ENCODE measurements at regions not wholly inside any gene's neighbourhood (a gene's known extent, or its start where the extent isn't known, plus 50 kb on each side); places are given as distances from the start of the nearest gene placed in this dataset.
"Not testable (repeated sequence)": the region's sequence is repeated elsewhere in the genome, so short reads cannot be mapped to it uniquely, and the experiment has no call there.

DNA sequence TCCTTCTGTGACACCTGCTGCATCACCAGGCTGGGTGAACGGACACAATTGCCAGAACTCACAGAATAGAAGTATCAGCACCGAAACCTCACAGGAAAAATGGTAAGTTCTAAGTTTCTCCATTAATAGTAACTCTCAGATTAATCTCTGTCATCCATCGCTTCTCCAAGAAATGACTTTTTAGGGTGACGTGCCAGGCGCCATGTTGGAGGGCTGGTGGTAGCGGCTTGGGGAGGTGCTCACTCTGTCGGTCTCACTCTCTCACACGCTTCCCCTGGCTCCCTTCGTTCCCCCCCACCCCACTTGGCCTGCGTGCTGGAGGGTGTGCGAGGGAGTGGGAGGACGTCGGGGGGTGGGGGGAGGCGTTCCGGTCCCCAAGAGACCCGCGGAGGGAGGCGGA is 85.6 kb downstream of the TFRC start:
- TF ChIP-seq, protein P1, sequence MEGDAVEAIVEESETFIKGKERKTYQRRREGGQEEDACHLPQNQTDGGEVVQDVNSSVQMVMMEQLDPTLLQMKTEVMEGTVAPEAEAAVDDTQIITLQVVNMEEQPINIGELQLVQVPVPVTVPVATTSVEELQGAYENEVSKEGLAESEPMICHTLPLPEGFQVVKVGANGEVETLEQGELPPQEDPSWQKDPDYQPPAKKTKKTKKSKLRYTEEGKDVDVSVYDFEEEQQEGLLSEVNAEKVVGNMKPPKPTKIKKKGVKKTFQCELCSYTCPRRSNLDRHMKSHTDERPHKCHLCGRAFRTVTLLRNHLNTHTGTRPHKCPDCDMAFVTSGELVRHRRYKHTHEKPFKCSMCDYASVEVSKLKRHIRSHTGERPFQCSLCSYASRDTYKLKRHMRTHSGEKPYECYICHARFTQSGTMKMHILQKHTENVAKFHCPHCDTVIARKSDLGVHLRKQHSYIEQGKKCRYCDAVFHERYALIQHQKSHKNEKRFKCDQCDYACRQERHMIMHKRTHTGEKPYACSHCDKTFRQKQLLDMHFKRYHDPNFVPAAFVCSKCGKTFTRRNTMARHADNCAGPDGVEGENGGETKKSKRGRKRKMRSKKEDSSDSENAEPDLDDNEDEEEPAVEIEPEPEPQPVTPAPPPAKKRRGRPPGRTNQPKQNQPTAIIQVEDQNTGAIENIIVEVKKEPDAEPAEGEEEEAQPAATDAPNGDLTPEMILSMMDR (IDR thresholded peaks at IDR 0.05; ENCODE audit: low read depth, low read length, missing input control), result not testable (repeated sequence)
- TF ChIP-seq, protein P2, sequence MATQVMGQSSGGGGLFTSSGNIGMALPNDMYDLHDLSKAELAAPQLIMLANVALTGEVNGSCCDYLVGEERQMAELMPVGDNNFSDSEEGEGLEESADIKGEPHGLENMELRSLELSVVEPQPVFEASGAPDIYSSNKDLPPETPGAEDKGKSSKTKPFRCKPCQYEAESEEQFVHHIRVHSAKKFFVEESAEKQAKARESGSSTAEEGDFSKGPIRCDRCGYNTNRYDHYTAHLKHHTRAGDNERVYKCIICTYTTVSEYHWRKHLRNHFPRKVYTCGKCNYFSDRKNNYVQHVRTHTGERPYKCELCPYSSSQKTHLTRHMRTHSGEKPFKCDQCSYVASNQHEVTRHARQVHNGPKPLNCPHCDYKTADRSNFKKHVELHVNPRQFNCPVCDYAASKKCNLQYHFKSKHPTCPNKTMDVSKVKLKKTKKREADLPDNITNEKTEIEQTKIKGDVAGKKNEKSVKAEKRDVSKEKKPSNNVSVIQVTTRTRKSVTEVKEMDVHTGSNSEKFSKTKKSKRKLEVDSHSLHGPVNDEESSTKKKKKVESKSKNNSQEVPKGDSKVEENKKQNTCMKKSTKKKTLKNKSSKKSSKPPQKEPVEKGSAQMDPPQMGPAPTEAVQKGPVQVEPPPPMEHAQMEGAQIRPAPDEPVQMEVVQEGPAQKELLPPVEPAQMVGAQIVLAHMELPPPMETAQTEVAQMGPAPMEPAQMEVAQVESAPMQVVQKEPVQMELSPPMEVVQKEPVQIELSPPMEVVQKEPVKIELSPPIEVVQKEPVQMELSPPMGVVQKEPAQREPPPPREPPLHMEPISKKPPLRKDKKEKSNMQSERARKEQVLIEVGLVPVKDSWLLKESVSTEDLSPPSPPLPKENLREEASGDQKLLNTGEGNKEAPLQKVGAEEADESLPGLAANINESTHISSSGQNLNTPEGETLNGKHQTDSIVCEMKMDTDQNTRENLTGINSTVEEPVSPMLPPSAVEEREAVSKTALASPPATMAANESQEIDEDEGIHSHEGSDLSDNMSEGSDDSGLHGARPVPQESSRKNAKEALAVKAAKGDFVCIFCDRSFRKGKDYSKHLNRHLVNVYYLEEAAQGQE (IDR thresholded peaks at IDR 0.05), result not testable (repeated sequence)
- TF ChIP-seq, protein P3, sequence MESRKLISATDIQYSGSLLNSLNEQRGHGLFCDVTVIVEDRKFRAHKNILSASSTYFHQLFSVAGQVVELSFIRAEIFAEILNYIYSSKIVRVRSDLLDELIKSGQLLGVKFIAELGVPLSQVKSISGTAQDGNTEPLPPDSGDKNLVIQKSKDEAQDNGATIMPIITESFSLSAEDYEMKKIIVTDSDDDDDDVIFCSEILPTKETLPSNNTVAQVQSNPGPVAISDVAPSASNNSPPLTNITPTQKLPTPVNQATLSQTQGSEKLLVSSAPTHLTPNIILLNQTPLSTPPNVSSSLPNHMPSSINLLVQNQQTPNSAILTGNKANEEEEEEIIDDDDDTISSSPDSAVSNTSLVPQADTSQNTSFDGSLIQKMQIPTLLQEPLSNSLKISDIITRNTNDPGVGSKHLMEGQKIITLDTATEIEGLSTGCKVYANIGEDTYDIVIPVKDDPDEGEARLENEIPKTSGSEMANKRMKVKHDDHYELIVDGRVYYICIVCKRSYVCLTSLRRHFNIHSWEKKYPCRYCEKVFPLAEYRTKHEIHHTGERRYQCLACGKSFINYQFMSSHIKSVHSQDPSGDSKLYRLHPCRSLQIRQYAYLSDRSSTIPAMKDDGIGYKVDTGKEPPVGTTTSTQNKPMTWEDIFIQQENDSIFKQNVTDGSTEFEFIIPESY (IDR thresholded peaks at IDR 0.05), result not testable (repeated sequence)
- TF ChIP-seq TAF1 (conservative IDR thresholded peaks at IDR 0.05); HNF4G (IDR thresholded peaks at IDR 0.05); GABPA (IDR thresholded peaks at IDR 0.05 in 1 of 2, conservative IDR thresholded peaks at IDR 0.05 in 1 of 2); RXRA (IDR thresholded peaks at IDR 0.05); JUND (IDR thresholded peaks at IDR 0.05); RAD21 (IDR thresholded peaks at IDR 0.05); HNF4A (conservative IDR thresholded peaks at IDR 0.05); NR2F2 (IDR thresholded peaks at IDR 0.05): not testable (repeated sequence)
- TF ChIP-seq, protein P4, sequence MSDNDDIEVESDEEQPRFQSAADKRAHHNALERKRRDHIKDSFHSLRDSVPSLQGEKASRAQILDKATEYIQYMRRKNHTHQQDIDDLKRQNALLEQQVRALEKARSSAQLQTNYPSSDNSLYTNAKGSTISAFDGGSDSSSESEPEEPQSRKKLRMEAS (IDR thresholded peaks at IDR 0.05), result not testable (repeated sequence)

Data from liver (tissue), 3 donors.